Neural progenitor cell (in vitro differentiated cells): ENCODE measurements at regions not wholly inside any gene's neighbourhood (a gene's known extent, or its start where the extent isn't known, plus 50 kb on each side); places are given as distances from the start of the nearest gene placed in this dataset.

Experiments
- DNase-seq: peaks from one replicate; pipeline ENCODE4 v3.0.0-alpha.2; 2016; ENCODE audit warnings: low spot score
- H2AFZ ChIP-seq: fragments of 200-600 bp; sonication (generic); replicated peaks from 2 replicates; pipeline ENCODE4 v1.6.1; 2016; ENCODE audit warnings: antibody characterized with exemption
- H3F3A ChIP-seq: fragments of 200-600 bp; sonication (generic); 2 replicates; pipeline ENCODE4 v1.6.1; 2016; ENCODE audit warnings: antibody characterized with exemption, low read depth
- H3K27ac ChIP-seq: fragments of 200-600 bp; sonication (generic); 2 replicates; pipeline ENCODE4 v1.5.1; 2016; ENCODE audit warnings: mild to moderate bottlenecking
- H3K27me3 ChIP-seq: fragments of 200-600 bp; sonication (generic); 2 replicates; pipeline ENCODE4 v1.6.1; 2016; ENCODE audit warnings: mild to moderate bottlenecking, moderate library complexity
- H3K36me3 ChIP-seq: fragments of 200-600 bp; sonication (generic); 2 replicates; pipeline ENCODE4 v1.5.1; 2016
- H3K4me1 ChIP-seq: fragments of 200-600 bp; sonication (generic); 2 replicates; pipeline ENCODE4 v1.6.1; 2016; ENCODE audit warnings: mixed run types
- H3K4me2 ChIP-seq: fragments of 200-600 bp; sonication (generic); 2 replicates; pipeline ENCODE4 v1.6.1; 2016
- H3K4me3 ChIP-seq: fragments of 200-600 bp; sonication (generic); 2 replicates; pipeline ENCODE4 v1.5.1; 2016
- H3K79me2 ChIP-seq: fragments of 200-600 bp; sonication (generic); 2 replicates; pipeline ENCODE4 v1.6.1; 2016; ENCODE audit warnings: low read depth
- H3K9ac ChIP-seq: fragments of 200-600 bp; sonication (generic); 2 replicates; pipeline ENCODE4 v1.6.1; 2016
- H3K9me3 ChIP-seq: fragments of 200-600 bp; sonication (generic); 2 replicates; pipeline ENCODE4 v1.5.1; 2016; ENCODE audit warnings: low read depth
- H4K20me1 ChIP-seq: fragments of 200-600 bp; sonication (generic); 2 replicates; pipeline ENCODE4 v1.6.1; 2016; ENCODE audit warnings: low read depth
- H3K27ac Mint-ChIP-seq: 3 replicates; pipeline ENCODE4 v1.8.0; 2021; ENCODE audit warnings: mixed read lengths
- H3K27me3 Mint-ChIP-seq: 2 replicates; pipeline ENCODE4 v1.8.0; 2022; ENCODE audit warnings: low read depth, mild to moderate bottlenecking, inconsistent platforms, moderate library complexity, mixed read lengths; ENCODE audit not compliant: insufficient read depth
- H3K36me3 Mint-ChIP-seq: 3 replicates; pipeline ENCODE4 v1.8.0; 2021; ENCODE audit warnings: mixed read lengths
- H3K4me1 Mint-ChIP-seq: 3 replicates; pipeline ENCODE4 v1.8.0; 2021; ENCODE audit warnings: mixed read lengths
- H3K4me3 Mint-ChIP-seq: 3 replicates; pipeline ENCODE4 v1.8.0; 2021; ENCODE audit warnings: mild to moderate bottlenecking, moderate library complexity, mixed read lengths
- H3K9me3 Mint-ChIP-seq: 3 replicates; pipeline ENCODE4 v1.8.0; 2020; ENCODE audit warnings: mixed read lengths
- CTCF ChIP-seq: fragments of 200-600 bp; sonication (generic); IDR thresholded peaks from 2 replicates; pipeline ENCODE4 v1.5.1; 2017; ENCODE audit warnings: antibody characterized with exemption, mild to moderate bottlenecking
- EZH2 ChIP-seq: fragments of 200-600 bp; sonication (generic); IDR thresholded peaks from 2 replicates; pipeline ENCODE4 v1.6.1; 2017; ENCODE audit warnings: antibody characterized with exemption, mild to moderate bottlenecking, moderate library complexity
- EZH2phosphoT487 ChIP-seq: fragments of 200-600 bp; sonication (generic); IDR thresholded peaks from 2 replicates; pipeline ENCODE4 v1.6.1; 2017; ENCODE audit warnings: antibody characterized with exemption

- H3K36me3 ChIP-seq, result no peaks in the 10 kb centered on the region
- H3K27ac ChIP-seq, result no peak overlapping the region
- H3K4me1 Mint-ChIP-seq, result peaks cover 19% of the 10 kb centered on the region
- H3K36me3 Mint-ChIP-seq, result no peaks in the 10 kb centered on the region
- no peaks in the 10 kb centered on the region for H3K4me1 ChIP-seq
- H3K4me3 ChIP-seq, result no peak overlapping the region
- no peak overlapping the region for H3K4me3 Mint-ChIP-seq
- H3K79me2 ChIP-seq, result no peaks in the 10 kb centered on the region
- peaks cover 4% of the 10 kb centered on the region for H3K27me3 Mint-ChIP-seq
- peaks cover 8% of the 10 kb centered on the region for H3K9me3 Mint-ChIP-seq
- TF ChIP-seq EZH2, result no peak
- no peak for TF ChIP-seq EZH2phosphoT487
- no peak for TF ChIP-seq CTCF
- no peak for DNase-seq
- no peaks in the 10 kb centered on the region for H3F3A ChIP-seq
- no peak overlapping the region for H3K9ac ChIP-seq
- no peak overlapping the region for H3K4me2 ChIP-seq
- no peak overlapping the region for H3K27ac Mint-ChIP-seq
- no peaks in the 10 kb centered on the region for H3K9me3 ChIP-seq
- H2AFZ ChIP-seq, result no peak overlapping the region
- H4K20me1 ChIP-seq, result no peaks in the 10 kb centered on the region
- no peaks in the 10 kb centered on the region for H3K27me3 ChIP-seq
These were observed 84.3 kb upstream of the NEO1 start for GRCh38 chr15:72967811-72968530.

GRCh38 chr15:72967397-72967796, 84.9 kb upstream of the NEO1 start:
- no peak for TF ChIP-seq EZH2phosphoT487
- TF ChIP-seq CTCF, result no peak
- no peak for TF ChIP-seq EZH2
- no peak overlapping the region for H3K27ac Mint-ChIP-seq
- no peak overlapping the region for H3K4me2 ChIP-seq
- H3F3A ChIP-seq, result no peaks in the 10 kb centered on the region
- no peak overlapping the region for H3K27ac ChIP-seq
- H3K4me1 Mint-ChIP-seq, result peaks cover 17% of the 10 kb centered on the region
- H3K4me3 ChIP-seq, result no peak overlapping the region
- H3K27me3 Mint-ChIP-seq, result peaks cover 5% of the 10 kb centered on the region
- no peaks in the 10 kb centered on the region for H3K79me2 ChIP-seq
- no peak overlapping the region for H3K4me3 Mint-ChIP-seq
- H3K27me3 ChIP-seq, result no peaks in the 10 kb centered on the region
- no peak for DNase-seq
- H3K9me3 ChIP-seq, result no peaks in the 10 kb centered on the region
- H3K36me3 ChIP-seq, result no peaks in the 10 kb centered on the region
- no peaks in the 10 kb centered on the region for H4K20me1 ChIP-seq
- H3K36me3 Mint-ChIP-seq, result no peaks in the 10 kb centered on the region
- peaks cover 13% of the 10 kb centered on the region for H3K9me3 Mint-ChIP-seq
- H3K4me1 ChIP-seq, result no peaks in the 10 kb centered on the region
- H2AFZ ChIP-seq, result no peak overlapping the region
- no peak overlapping the region for H3K9ac ChIP-seq

DNA sequence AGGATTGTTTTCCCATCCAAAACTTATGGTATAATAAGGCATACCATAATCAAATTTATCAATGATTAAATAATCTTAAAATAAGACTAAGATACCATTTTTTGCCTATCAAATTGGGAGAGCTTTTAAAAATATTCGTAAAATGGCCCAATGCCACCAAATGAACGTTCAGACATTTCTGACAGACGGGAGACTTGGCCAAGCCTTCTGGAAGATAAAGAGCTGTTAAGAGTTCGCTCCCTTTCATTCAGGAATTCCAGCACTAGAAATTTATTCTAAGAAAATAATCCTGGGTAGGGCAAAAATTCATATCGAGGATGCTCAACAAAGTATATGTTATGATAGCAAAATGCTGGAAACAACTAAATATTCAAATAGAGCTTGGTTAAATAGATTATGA, 85.6 kb upstream of the NEO1 start:
- Histone ChIP-seq H3K27ac (no peak overlapping the region), H3K36me3 (no peaks in the 10 kb centered on the region), H3K4me3 (no peak overlapping the region), H3K27me3 (no peaks in the 10 kb centered on the region), H3F3A (no peaks in the 10 kb centered on the region), H3K9me3 (no peaks in the 10 kb centered on the region), H3K4me2 (no peak overlapping the region), H3K79me2 (no peaks in the 10 kb centered on the region), H2AFZ (no peak overlapping the region), H3K9ac (no peak overlapping the region), H4K20me1 (no peaks in the 10 kb centered on the region), H3K4me1 (no peaks in the 10 kb centered on the region)
- Mint-ChIP-seq H3K27me3 (peaks cover 7% of the 10 kb centered on the region), H3K36me3 (no peaks in the 10 kb centered on the region), H3K27ac (no peak overlapping the region), H3K4me3 (no peak overlapping the region), H3K9me3 (peaks cover 18% of the 10 kb centered on the region), H3K4me1 (peaks cover 10% of the 10 kb centered on the region)
- DNase-seq, result no peak
- TF ChIP-seq EZH2phosphoT487 (no peak), EZH2 (no peak), CTCF (no peak)
